Upper lobe of left lung (tissue), 4 donors: ENCODE measurements at regions not wholly inside any gene's neighbourhood (a gene's known extent, or its start where the extent isn't known, plus 50 kb on each side); places are given as distances from the start of the nearest gene placed in this dataset.

Experiments
- CTCF ChIP-seq, 6 experiments: fragments of 450-650 bp in 4 of 6; fragments of 200-600 bp in 2 of 6; sonication (generic) in 2 of 6; IDR thresholded peaks; one replicate each; pipeline ENCODE4 v1.5.1; 2016 to 2019; ENCODE audit warnings: antibody characterized with exemption in 6 of 6
- POLR2A ChIP-seq, 4 donors: fragments of 450-650 bp; IDR thresholded peaks; one replicate each; pipeline ENCODE4 v1.5.1; 2016 to 2017; ENCODE audit warnings: antibody characterized with exemption in 4 of 4, mild to moderate bottlenecking in 2 of 4
- POLR2AphosphoS5 ChIP-seq, 2 donors: sonication (generic); formaldehyde crosslinking; IDR thresholded peaks; one replicate each; pipeline ENCODE4 v1.5.1; 2017; ENCODE audit warnings: antibody characterized with exemption in 2 of 2

DNA sequence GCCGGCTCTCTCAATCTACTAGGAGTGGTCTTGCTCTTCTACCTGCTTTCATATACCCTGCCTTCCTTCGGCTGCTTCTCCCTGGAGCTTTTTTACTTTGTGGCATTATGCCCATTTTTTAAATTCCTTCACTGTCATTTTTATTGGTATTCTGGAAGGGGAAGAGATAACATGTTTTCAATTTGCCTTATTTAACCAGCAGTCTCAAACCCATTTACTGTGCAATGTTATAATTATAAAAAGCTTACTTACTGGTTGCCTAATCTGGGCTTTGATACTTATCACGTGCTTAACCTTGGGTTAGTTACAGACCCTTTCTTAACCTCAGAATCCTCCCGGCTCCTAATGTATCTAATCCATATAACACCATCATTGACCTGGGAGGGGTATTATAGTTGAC, 128.1 kb downstream of the SIPA1L2 start:
- TF ChIP-seq CTCF (IDR thresholded peaks at IDR 0.05) (no peak), POLR2A (IDR thresholded peaks at IDR 0.05) (no peak), POLR2AphosphoS5 (IDR thresholded peaks at IDR 0.05) (no peak)
